Thyroid gland (tissue), 4 donors: ENCODE measurements at regions not wholly inside any gene's neighbourhood (a gene's known extent, or its start where the extent isn't known, plus 50 kb on each side); places are given as distances from the start of the nearest gene placed in this dataset.

Experiments
- DNase-seq, 2 donors: peaks; one replicate each; pipeline ENCODE4 v3.0.0-alpha.2; 2019
- H3K27ac ChIP-seq, 3 donors: fragments of 200-600 bp; sonication (generic); 1 replicate in 2 of 3; 2 replicates in 1 of 3; pipeline ENCODE4 v1.5.1; 2016 to 2019; ENCODE audit warnings: mild to moderate bottlenecking in 1 of 3, moderate library complexity in 1 of 3
- H3K27me3 ChIP-seq: fragments of 200-600 bp; sonication (generic); one replicate; pipeline ENCODE4 v1.5.1; 2019
- H3K36me3 ChIP-seq, 2 donors: fragments of 200-600 bp; sonication (generic); one replicate each; pipeline ENCODE4 v1.5.1; 2016 to 2019
- H3K4me1 ChIP-seq, 2 donors: fragments of 200-600 bp; sonication (generic); one replicate each; pipeline ENCODE4 v1.5.1; 2017 to 2019
- H3K4me3 ChIP-seq, 3 donors: fragments of 200-600 bp; sonication (generic); replicated peaks in 1 of 3; 1 replicate in 2 of 3; 2 replicates in 1 of 3; pipeline ENCODE4 v1.5.1; 2016; ENCODE audit warnings: mild to moderate bottlenecking in 1 of 3
- H3K9me3 ChIP-seq: fragments of 200-600 bp; sonication (generic); one replicate; pipeline ENCODE4 v1.5.1; 2017
- POLR2A ChIP-seq, 2 donors: fragments of 450-650 bp; IDR thresholded peaks; one replicate each; pipeline ENCODE4 v1.6.1; 2017; ENCODE audit warnings: antibody characterized with exemption in 2 of 2, mild to moderate bottlenecking in 2 of 2, moderate library complexity in 1 of 2
- WGBS, 2 donors: methylation state at CpG; one replicate each; pipeline ENCODE4 v1.1.5; 2017; 5-methylcytosine and 5-hydroxymethylcytosine counted together
- intact Hi-C: fragments of 100-400 bp; cut with DNase I; formaldehyde crosslinking; loops from one replicate; pipeline ENCODE4 v1.15.1; 2023
- TF ChIP-seq, protein P1 (sequence below), 6 experiments: fragments of 200-600 bp in 3 of 6; fragments of 450-650 bp in 3 of 6; sonication (generic) in 3 of 6; IDR thresholded peaks; one replicate each; pipeline ENCODE4 v1.5.1; 2016 to 2019; ENCODE audit warnings: antibody characterized with exemption in 6 of 6, mild to moderate bottlenecking in 2 of 6, inconsistent platforms in 1 of 6, moderate library complexity in 1 of 6

DNA sequence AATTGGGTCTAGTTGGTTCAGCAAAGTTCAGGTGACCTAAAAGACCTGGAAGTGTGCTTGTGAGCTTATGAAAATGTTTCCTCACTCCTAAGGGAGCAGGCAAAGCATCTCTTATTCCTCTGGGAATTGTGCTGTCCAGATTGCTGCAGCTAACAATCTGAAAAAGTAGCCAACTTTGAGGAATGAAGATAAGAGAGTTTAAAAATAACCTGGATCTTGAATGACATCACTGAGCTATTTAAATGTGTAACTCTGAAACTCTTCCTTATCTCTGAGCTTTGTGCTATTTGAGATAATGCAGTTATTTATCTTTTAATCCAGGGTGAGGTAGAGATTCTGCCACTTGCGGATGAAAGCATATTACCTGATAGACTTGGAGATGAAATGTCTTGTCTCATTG, 384.8 kb downstream of the PPP4R3C start:
- Histone ChIP-seq H3K27ac (no peak overlapping the region), H3K9me3 (no peaks in the 10 kb centered on the region), H3K27me3 (no peaks in the 10 kb centered on the region), H3K36me3 (no peaks in the 10 kb centered on the region), H3K4me3 (no peak overlapping the region), H3K4me1 (no peaks in the 10 kb centered on the region)
- intact Hi-C loops = no loop called here
- no peak for TF ChIP-seq POLR2A (IDR thresholded peaks at IDR 0.05)
- TF ChIP-seq, protein P1, sequence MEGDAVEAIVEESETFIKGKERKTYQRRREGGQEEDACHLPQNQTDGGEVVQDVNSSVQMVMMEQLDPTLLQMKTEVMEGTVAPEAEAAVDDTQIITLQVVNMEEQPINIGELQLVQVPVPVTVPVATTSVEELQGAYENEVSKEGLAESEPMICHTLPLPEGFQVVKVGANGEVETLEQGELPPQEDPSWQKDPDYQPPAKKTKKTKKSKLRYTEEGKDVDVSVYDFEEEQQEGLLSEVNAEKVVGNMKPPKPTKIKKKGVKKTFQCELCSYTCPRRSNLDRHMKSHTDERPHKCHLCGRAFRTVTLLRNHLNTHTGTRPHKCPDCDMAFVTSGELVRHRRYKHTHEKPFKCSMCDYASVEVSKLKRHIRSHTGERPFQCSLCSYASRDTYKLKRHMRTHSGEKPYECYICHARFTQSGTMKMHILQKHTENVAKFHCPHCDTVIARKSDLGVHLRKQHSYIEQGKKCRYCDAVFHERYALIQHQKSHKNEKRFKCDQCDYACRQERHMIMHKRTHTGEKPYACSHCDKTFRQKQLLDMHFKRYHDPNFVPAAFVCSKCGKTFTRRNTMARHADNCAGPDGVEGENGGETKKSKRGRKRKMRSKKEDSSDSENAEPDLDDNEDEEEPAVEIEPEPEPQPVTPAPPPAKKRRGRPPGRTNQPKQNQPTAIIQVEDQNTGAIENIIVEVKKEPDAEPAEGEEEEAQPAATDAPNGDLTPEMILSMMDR (IDR thresholded peaks at IDR 0.05) = no peak
- no peak for DNase-seq
- 88 to 92% methylated on average over 1 of the region's 1 CpG for WGBS, 2 donors

GRCh38 chrX:27057883-27058282, 405.3 kb downstream of the PPP4R3C start:
- WGBS, 2 donors = 93% methylated on average over 3 to 5 of the region's 5 CpGs
- intact Hi-C loops = no loop called here

GRCh38 chrX:27039332-27039731, 423.8 kb downstream of the PPP4R3C start:
- H3K36me3 ChIP-seq = no peaks in the 10 kb centered on the region
- H3K27me3 ChIP-seq = no peaks in the 10 kb centered on the region
- intact Hi-C loops = no loop called here
- DNase-seq = no peak
- no peaks in the 10 kb centered on the region for H3K9me3 ChIP-seq
- H3K4me3 ChIP-seq = no peak overlapping the region
- H3K27ac ChIP-seq = no peak overlapping the region
- no peaks in the 10 kb centered on the region for H3K4me1 ChIP-seq
- 67 to 73% methylated on average over 1 of the region's 1 CpG for WGBS, 2 donors
- TF ChIP-seq, protein P1 (IDR thresholded peaks at IDR 0.05) = no peak
- no peak for TF ChIP-seq POLR2A (IDR thresholded peaks at IDR 0.05)

More at GRCh38 chrX:27057883-27058282, 405.3 kb downstream of the PPP4R3C start:
- DNase-seq = no peak
- Histone ChIP-seq H3K4me1 (no peaks in the 10 kb centered on the region), H3K36me3 (no peaks in the 10 kb centered on the region), H3K27me3 (no peaks in the 10 kb centered on the region), H3K27ac (no peak overlapping the region), H3K4me3 (no peak overlapping the region), H3K9me3 (no peaks in the 10 kb centered on the region)
- TF ChIP-seq, protein P1 (IDR thresholded peaks at IDR 0.05) = no peak
- no peak for TF ChIP-seq POLR2A (IDR thresholded peaks at IDR 0.05)

DNA sequence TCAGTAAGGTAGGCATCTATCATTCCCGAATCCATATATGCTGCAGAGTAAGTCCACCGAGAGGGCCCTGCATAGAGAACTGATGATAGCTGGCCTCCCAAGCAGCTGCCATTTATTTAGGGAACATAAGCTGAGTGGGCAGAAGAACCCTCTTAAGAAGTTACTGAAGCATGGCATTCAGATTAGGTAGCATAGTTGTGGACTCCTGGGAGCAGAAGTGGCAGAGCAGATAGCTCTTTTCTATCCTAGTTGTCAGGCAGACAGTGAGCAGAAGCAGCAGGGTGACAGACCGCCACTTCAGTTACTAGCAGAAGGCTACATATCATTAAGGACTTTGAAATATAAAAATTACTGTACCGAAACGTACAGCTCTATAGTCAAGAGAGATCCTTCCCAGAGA, 454.7 kb downstream of the PPP4R3C start:
- Histone ChIP-seq H3K27me3 (no peaks in the 10 kb centered on the region), H3K27ac (no peak overlapping the region), H3K9me3 (no peaks in the 10 kb centered on the region), H3K36me3 (no peaks in the 10 kb centered on the region), H3K4me1 (no peaks in the 10 kb centered on the region), H3K4me3 (no peak overlapping the region)
- no peak for DNase-seq
- intact Hi-C loops = no loop called here
- WGBS, 2 donors = 18 to 31% methylated on average over 5 of the region's 5 CpGs
- no peak for TF ChIP-seq POLR2A (IDR thresholded peaks at IDR 0.05)
- TF ChIP-seq, protein P1 (IDR thresholded peaks at IDR 0.05) = no peak

DNA sequence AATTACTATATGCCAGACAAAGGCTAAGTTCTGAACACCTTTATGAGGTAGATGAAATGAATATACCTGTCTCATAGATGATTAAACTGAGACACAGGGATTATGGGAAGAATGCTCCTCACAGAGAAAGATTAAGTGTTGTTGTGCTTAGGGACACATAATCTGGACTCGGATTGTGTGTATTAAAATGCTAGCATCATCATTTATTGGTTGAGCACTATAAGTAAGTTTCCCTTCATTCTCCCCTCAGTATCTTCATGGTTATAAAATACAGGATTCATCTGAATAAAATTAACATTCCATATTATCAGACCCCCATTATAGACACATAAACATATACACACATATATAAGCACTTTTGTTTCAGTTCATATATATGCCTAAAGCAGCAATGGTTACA, 463.5 kb downstream of the PPP4R3C start:
- Histone ChIP-seq H3K9me3 (no peaks in the 10 kb centered on the region), H3K27me3 (no peaks in the 10 kb centered on the region), H3K27ac (no peak overlapping the region), H3K36me3 (no peaks in the 10 kb centered on the region), H3K4me1 (no peaks in the 10 kb centered on the region), H3K4me3 (no peak overlapping the region)
- TF ChIP-seq, protein P1 (IDR thresholded peaks at IDR 0.05) = no peak
- no peak for TF ChIP-seq POLR2A (IDR thresholded peaks at IDR 0.05)
- WGBS, 2 donors = 78 to 86% methylated on average over 1 of the region's 1 CpG
- DNase-seq = no peak
- intact Hi-C loops = no loop called here
